ENCODE measurements at regions not wholly inside any gene's neighbourhood (a gene's known extent, or its start where the extent isn't known, plus 50 kb on each side); places are given as distances from the start of the nearest gene placed in this dataset.

- TF ChIP-seq REST (IDR thresholded peaks at IDR 0.05; ENCODE audit: borderline replicate concordance): no peak
These were observed 154.2 kb upstream of the TNPO1 start (continued) for GRCh38 chr5:72662305-72662704.

GRCh38 chr5:72661405-72661804, 154.2 kb upstream of the ZNF366 start:
- H3K27ac ChIP-seq (ENCODE audit: low read length): no peak overlapping the region
- no peaks in the 10 kb centered on the region for H4K20me1 ChIP-seq (ENCODE audit: insufficient read depth)
- H3K9ac ChIP-seq (ENCODE audit: low read length): no peak overlapping the region
- H3K79me2 ChIP-seq (replicated peaks; ENCODE audit: insufficient read depth, low read length): no peaks in the 10 kb centered on the region
- no peak overlapping the region for H2AFZ ChIP-seq (ENCODE audit: low read depth, low read length)
- no peaks in the 10 kb centered on the region for H3K9me3 ChIP-seq (ENCODE audit: low read length)
- H3K4me2 ChIP-seq (ENCODE audit: low read length): no peak overlapping the region
- H3F3A ChIP-seq (ENCODE audit: insufficient read depth, low read length, poor library complexity, severe bottlenecking): no peaks in the 10 kb centered on the region
- H3K27me3 ChIP-seq (ENCODE audit: insufficient read depth, low read depth, low read length): no peaks in the 10 kb centered on the region
- no peaks in the 10 kb centered on the region for H3K36me3 ChIP-seq (ENCODE audit: insufficient read depth, low read length)
- no peak overlapping the region for H3K4me3 ChIP-seq (ENCODE audit: low read length)
- TF ChIP-seq CTCF (IDR thresholded peaks at IDR 0.05; ENCODE audit: poor library complexity, severe bottlenecking) (no peak), REST (IDR thresholded peaks at IDR 0.05; ENCODE audit: borderline replicate concordance) (no peak), SMC3 (conservative IDR thresholded peaks at IDR 0.05; ENCODE audit: poor library complexity) (no peak), TAF1 (IDR thresholded peaks at IDR 0.05; ENCODE audit: low read depth) (no peak), EP300 (conservative IDR thresholded peaks at IDR 0.05; ENCODE audit: poor library complexity, severe bottlenecking) (no peak), POLR2AphosphoS5 (IDR thresholded peaks at IDR 0.05) (no peak), MXI1 (conservative IDR thresholded peaks at IDR 0.05; ENCODE audit: poor library complexity, severe bottlenecking) (no peak), RAD21 (conservative IDR thresholded peaks at IDR 0.05) (no peak), EZH2 (IDR thresholded peaks at IDR 0.05; ENCODE audit: borderline replicate concordance, insufficient read depth, low read length, poor library complexity, severe bottlenecking) (no peak)
- H3K9me2 ChIP-seq (ENCODE audit: insufficient read depth, low read length): no peaks in the 10 kb centered on the region

Data from neural cell (in vitro differentiated cells).